DMS53 treated with DMSO at 0.1 percent for 48 hours (cell line): ENCODE measurements at regions not wholly inside any gene's neighbourhood (a gene's known extent, or its start where the extent isn't known, plus 50 kb on each side); places are given as distances from the start of the nearest gene placed in this dataset.
A peak's percentile ranks its signal among the peaks of the same experiment; 100 is the strongest.

Experiments
- DNase-seq: peaks from one replicate; lab custom pipeline; 2025; ENCODE audit not compliant: unreplicated experiment; lab: John Stamatoyannopoulos, UW

DNA sequence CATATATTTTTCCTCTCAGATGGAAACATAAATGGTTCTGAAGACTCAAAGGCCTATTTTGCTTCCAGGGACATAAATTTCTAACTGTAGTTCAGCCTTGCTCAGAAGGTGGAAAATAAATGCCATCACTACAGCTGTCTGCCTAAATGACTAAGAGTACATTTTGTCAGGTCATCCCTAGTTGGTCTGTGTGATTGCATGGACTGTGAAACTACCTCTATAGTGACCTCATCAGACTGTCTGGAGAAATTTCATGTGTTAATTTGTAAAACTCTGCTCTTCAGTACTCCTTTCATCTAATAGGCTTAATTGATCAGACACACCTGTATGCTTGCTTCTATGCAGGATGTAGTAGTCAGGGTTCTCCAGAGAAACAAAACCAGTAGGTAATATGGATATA is 886.9 kb downstream of the AMY1C start:
- DNase-seq: peak; percentile 25

DNA sequence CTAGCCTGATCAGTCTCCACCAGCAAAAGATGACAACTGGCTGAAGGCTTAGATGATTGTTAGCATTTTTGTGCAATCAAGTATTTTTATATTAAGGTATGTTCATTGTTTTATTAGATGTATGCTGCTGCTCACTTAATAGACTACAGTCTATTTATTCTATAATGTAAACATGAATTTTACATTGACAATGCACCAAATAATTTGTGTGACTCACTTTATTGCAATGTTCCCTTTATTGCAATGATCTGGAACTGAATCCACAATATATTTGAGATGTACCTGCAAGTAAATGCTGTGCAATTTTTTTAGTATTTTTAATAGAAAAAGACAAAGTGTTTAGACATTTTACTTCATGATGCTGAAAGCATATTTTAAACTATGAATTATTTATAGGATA is 896.5 kb downstream of the AMY1C start:
- no peak for DNase-seq

DNA sequence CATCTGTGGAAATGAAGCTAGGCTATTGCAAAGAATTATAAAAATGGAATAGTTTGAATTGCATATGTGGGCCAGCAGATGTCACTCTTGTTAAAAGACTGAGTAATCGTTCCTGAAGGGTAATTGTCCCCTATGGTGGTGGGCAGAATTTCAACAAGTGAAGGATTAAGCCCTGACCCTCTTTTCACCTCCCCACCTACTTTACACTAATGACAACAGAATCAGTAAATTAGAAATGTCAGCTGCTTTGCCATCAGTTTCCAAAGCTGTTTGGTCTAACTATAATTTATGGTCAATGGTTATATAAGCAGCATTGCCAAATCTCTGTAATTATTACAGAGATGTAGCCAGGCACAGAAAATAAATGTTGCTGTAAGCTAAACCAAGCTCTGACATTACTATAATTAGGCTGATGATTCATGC is 898.6 kb downstream of the AMY1C start:
- peak; percentile 65 for DNase-seq

DNA sequence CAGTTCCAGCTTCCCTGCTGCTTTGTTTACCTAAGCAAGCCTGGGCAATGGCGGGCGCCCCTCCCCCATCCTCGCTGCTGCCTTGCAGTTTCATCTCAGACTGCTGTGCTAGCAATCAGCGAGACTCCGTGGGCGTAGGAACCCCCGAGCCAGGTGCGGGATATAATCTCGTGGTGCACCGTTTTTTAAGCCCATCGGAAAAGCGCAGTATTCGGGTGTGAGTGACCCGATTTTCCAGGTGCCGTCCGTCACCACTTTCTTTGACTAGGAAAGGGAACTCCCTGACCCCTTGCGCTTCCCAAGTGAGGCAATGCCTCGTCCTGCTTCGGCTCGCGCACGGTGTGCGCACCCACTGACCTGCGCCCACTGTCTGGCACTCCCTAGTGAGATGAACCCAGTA is 914.7 kb downstream of the AMY1C start:
- DNase-seq: peak; percentile 5

DNA sequence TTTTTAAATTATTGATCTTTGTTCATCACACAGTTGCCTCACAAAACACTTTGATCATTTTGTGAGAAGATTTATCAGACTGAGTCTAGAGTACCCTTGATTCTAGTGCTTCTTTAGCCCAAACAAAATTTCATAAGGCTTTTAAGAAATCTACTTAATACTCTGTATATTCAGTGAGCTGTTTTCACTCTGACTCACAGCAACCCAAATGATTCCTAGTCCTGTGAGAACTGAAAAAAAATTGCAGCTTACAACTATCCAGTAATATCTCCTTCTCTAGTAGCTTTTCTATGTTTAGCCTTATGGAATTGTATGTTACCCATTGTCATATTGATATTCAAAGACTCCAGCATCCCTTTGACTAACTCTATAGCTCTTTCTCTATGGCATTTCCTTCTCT is 915.6 kb downstream of the AMY1C start:
- peak; percentile 26 for DNase-seq

DNA sequence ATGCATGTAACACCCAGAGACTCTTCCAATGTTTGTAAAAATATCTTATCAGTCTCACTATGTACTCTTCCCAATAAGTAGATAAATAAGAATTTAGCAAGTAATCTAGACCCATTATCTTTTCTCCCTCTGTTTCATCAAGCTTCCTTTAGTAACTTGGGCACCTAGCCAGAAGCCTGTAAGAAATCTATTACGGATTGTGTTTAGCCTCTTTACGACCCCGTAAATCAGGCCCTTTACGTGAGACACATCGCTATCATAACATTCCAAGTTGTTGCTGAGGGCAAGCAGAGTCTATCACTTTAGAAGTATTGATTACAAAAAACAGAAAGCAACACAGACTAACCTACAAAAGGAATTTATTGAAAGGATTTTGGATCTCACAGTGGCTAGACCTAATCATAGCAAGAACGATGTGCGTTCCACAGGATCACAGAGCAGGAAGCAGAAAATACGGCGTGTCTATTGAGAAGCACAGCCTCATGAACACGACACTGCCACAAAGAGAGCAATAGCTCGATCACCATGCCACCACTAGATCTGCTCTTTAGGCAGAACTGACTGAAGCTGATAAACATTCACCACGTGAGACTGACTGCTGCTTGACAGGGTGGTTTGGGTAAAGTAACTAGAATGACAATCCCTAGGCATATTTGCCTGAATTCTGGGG is 922.1 kb downstream of the AMY1C start:
- DNase-seq: no peak

DNA sequence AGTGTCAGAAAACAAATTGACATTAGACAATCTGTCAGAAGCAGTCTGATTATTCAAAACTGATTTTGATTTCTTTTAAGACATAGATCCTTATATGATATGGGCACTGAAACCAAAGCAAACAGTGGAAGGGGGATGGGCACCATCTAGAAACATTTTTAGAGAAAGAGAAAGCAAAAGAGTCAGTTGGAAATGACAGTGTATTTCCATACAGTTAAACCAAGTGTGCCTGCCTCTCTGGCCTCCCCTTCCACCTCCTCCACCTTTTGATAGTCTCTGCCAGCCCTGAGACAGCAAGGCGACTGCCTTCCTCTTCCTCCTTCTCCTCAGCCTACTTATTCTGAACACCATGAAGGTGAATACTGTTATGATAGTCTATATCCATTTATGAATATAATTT is 949.7 kb downstream of the AMY1C start:
- no peak for DNase-seq

DNA sequence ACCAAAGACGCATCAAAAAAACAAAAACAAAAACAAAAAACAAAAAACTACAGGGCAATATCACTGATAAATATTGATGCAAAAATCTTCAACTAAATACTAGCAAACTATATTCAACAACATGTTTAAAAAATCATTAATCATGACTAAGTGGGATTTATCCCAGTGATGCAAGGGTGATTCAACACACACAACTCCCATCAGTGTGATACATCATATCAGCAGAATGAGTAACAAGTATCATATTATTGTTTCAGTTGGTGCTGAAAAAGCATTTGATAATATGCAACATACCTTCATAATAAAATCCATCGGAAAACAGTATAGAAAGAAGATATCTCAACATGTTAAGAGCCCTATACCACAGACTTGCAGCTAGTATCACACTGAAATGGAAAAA is 953.0 kb downstream of the AMY1C start:
- no peak for DNase-seq

DNA sequence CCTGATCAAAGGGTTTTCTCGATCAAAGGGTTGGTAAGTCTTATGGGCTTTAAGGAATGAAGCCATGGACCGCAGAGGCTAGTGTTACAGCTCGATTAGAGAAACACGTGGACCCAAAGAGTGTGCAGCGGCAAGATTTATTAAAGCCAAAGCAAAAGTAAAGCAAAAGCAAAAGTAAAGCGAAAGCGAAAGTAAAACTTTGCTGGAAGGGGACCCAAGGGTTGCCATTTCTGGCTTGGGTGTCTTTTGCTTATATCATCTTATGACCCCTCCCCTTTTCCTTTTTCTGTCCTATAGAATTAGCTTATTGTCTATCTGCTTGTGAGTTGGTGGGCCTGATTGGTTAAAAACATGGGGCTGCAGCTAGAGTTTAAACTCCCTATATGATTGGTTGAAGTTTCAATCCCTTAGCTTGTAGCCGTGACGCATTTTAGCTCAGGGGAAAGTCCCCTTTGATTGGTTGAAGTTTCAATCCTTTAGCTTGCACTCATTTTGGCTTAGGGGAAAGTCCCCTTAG is 957.0 kb downstream of the AMY1C start:
- DNase-seq: peak; percentile 64

DNA sequence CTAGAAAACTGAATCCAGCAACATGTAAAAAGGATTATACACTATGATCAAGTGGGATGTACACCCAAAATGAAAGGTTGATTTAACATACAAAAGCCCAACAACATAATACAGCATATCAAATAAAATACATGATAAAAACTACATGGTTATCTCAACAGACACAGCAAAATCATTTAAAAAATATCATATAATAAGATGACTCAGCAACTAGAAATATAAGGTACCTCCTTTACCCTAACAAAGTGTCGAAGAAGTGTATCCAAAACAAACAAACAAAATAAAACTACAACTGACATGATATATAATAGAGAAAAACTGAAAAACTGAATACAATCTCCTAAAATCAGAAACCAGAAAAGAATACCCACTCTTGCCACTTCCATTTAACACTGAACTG is 969.1 kb downstream of the AMY1C start:
- no peak for DNase-seq

DNA sequence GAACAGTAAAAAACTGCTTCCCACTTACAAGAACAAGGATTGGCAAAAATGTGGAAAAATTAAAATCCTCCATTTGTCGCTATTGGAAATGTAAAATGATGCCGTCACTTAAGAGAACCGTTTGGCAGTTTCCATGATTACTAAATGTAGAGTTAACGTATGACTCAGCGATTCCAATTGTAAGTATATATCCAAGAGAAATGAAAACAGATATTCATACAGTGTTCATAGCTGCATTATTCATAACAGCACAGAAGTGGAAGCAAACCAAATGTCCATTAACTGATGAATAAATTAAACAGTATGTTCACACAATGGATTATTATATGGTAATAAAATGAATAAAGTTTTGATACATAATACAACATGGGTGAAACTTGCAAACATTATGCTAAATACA is 971.0 kb downstream of the AMY1C start:
- DNase-seq: no peak

DNA sequence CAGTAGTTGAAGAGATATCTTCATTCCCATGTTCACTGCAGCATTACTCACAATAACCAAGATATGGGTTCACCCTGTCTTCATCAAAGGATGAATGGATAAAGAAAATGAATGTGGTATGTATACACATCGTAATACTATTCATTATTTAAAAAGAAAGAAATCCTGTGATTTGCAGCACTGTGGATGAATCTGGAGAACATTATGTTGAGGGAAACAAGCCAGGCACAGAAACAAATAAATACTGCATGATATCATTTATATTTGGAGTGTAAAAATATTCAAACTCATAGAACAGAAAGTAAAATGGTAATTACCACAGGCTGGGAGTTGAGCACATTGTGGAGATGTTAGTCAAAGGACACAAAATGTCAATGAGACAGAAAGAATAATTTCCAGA is 977.2 kb downstream of the AMY1C start:
- no peak for DNase-seq

DNA sequence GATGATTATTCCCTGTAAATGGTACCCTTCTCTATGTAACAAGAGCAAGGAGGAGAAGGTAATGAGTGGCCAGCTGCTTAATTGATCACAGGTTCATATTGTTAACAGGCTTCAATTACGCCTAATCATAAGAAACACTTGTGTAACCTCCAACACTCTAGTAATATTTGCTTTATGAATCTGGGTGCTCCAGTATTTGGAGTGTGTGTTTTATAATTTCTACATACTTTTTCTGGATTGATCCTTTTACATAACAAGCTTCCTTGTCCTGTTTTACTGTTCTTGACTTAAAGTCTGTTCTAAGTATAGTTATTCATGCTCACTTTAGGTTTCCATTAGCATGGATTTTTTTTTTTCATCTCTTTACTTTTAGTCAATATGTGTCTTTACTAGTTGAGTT is 984.2 kb downstream of the AMY1C start:
- no peak for DNase-seq

DNA sequence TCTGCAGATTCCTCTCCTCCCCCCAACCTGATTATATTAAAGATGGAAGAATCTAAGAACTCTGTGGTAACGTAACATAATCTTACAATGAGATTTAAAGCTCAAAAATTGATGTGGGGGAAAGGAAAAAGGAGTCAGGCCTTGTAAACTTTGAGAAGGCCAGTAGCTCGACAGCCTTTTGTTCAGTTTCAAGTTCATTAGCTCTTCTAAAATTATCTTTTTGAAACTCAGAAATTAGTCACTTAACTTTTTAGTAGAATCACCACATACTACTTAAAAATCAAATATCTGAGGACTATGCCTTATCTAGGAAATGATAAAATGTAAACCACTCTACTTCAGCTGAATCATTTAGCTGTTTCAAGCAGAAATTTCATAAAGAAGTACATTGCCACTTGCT is 996.2 kb downstream of the AMY1C start:
- DNase-seq: no peak

DNA sequence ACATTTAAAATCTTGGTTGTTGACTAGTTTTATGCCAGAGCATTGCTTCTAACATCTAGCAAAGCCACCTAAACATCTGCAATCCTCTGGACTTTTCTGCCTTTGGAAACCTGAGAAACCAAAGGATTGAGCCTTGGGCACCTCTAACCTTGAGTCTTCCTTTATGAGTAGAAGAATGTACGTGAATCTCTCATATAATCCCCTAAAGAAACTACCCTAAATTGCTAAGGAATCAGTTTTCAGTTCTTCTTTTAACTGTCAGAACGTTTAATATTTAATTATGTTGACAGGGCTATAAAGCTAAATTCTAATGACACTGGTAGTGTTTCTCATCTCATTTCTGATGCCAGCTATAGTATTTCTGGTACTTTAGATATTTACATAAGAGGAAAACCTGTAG is 997.3 kb downstream of the AMY1C start:
- no peak for DNase-seq

DNA sequence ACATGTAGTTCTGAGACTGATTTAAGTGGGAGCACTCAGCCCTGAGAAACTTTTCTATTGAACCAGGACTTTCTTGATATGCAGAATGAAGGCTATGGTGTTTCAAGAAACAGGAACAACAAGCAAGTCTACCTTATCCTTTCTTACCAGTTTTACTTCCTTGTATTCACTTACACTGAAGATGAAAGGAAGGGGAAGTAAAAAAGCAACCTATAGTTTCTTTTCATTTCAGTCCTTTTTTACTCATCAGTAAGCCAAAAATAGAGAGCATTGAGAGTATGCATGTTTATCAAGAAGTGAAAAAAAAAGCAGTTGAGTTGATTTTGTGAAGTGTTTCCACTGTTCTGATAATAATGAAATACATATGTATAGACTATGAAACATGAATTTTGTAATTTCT is 1010.3 kb downstream of the AMY1C start:
- DNase-seq: no peak

DNA sequence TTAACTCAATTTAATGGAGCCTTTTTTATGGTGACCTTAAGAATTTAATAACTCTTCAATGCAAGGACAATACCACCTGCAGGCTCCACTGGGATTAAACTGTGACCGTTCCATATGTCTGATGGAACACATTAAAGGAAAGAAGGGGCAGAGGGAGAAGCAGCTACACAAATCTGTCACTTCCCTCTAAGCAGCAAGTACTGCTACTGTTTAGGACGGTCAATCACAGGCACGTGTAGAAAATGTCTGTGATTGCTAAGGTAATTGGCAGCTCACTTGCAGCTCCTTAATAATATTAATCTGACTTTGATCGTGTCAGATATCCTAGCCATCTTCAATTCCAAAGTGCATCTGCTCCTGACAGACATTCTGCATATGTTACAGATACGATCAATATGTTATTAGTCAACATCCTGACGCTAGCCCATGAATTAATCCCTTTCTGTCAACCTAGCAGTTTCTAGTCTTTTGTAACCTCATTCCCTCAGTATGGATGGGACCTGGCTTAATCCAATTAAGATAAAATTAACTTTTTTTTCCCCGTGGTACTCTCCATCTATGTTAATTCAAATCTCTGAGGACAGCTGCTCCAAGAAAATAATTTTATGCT is 1012.4 kb downstream of the AMY1C start:
- DNase-seq: no peak

DNA sequence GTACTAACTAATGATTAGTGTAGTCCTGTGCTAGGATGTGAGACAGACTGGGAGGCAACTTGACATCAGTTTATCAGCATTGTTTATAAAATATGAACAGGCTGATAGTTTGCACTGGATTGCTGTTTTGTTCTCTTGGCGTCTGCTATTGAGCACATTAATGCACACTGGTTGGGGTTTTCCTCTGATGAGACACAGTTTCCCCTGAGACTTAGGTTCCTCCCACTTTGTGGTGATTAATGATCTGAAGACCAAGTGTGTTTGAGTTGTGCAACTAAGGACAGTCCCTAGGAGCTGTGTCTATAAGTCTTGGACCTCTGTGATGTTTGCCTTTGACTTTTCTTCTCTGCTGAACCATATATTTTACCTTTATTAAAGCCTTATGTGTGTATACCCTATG is 1015.4 kb downstream of the AMY1C start:
- no peak for DNase-seq

DNA sequence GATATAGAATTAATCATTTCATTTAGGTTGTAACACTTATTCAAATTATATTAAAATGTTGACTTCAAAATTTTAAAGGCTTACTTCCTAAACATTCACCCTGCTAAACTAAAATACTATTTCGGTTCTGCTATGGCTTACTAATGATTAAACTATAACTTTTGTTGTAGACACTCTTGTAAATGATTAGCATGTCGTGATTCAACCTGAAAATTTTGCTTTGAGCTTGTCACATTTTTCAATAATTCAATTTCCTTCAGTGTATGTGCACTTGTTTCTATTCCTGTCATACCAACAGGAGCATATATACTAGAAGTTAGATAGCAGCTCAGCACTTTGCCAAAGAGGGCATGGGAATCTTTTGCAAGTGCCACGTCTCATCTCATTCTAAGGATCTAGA is 1018.8 kb downstream of the AMY1C start:
- DNase-seq: no peak

DNA sequence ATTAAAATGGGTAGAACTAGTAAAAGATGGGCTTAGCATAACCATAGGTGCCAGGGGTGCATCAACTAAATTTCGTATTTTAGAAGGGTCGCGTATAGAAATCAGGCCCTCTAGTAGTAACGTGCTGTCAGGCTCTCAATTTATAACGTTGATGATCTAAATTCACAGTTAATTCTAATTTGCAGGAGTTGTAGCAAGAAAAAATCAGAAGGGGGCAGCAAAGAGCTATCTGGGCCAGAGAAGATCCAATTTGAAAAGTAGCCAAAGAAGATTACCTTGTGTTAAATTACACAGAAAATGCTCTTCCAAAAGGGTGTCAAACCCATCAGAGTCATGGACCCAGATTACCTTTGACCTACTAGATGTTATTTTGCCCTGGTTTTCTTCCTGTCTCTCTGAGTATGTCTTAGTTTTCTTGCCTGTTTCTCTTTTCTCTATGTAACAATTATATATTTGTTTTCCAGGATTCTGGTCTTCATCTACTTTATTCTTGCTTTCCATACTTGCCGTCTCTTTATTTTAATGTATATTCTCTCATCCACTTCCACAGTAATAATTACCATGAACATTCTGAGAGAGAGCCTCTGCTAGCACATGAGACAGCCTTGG is 1030.9 kb downstream of the AMY1C start:
- DNase-seq: peak; percentile 57

DNA sequence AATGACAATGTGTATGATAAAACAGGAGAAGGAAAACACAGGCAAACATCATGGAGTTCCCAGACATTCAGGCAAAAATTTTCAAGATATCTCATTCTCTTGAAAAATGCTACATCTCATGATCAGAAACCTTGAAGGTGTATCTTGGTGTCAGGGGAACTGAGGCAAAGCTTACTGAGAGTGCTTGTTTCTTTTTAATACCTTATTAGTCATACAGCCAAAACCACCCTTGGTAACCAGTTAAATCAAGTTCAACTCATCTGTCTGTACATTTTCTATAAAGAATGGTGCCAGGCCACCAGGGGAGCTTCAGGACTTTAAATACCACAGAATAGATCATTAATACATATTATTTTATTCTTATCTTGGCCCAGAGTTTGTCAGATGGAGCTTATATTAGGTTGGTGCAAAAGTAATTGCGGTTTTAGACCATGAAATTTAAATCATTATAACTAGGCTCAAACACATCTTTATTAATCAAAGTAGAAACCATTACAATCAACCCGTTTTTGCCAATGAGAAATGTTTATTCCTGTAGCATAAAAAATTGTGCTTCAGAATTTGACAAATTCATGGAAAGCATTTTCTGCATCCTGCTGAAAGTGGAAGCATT is 1036.0 kb downstream of the AMY1C start:
- DNase-seq: no peak

DNA sequence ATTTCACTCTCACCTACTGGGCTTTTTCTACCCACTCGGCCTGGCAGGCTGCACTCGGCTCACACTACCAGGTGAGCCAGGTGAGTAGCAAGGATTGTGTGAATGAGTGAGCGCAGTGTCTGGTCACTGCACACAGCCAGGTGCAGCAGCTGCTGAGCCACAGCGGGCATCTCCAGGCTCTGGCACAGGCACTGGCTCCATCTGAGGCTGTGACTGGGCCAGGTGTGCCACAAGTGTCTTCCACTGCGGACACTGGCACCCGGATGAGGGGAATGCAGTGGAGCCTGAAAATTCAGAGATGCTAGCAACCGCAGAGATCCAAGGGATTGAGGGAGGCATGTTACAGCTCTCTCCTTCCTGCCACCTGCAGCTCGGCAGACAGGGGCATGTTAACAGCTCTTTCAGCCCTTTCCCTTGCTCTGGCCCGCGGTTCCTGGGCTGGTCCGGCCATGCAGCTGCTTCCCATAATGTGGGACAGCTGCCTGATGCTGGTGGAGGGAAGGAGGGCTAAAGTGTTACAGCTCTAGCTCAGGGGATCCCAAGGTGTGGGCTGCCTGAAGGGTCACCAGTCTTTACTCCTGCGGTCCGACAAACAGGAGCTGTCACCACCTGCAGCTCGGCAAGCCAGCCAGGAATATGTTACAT is 1038.3 kb downstream of the AMY1C start:
- no peak for DNase-seq
